ENCODE measurements at regions not wholly inside any gene's neighbourhood (a gene's known extent, or its start where the extent isn't known, plus 50 kb on each side); places are given as distances from the start of the nearest gene placed in this dataset.

- H3K4me3 ChIP-seq (ENCODE audit: insufficient read depth, low read depth, low read length): no peak overlapping the region
- H3K27ac ChIP-seq (ENCODE audit: insufficient read depth, low read depth, low read length, poor library complexity, severe bottlenecking): no peak overlapping the region
- H3K27me3 ChIP-seq (ENCODE audit: control insufficient read depth, insufficient read depth, low read length, poor library complexity, severe bottlenecking): no peaks in the 10 kb centered on the region
- H3K36me3 ChIP-seq (ENCODE audit: control insufficient read depth, insufficient read depth, low read length): no peaks in the 10 kb centered on the region
- 91% methylated on average over 19 of the region's 19 CpGs for WGBS, 2 experiments
- no peaks in the 10 kb centered on the region for H3K9me3 ChIP-seq (ENCODE audit: control insufficient read depth, low read length)
- H3K4me1 ChIP-seq (ENCODE audit: control insufficient read depth, insufficient read depth, low read length): no peaks in the 10 kb centered on the region
These were observed 52.6 kb upstream of the RUFY1 start for GRCh38 chr5:179497636-179498340.

- no peaks in the 10 kb centered on the region for H3K9me3 ChIP-seq (ENCODE audit: control insufficient read depth, low read length)
- no peaks in the 10 kb centered on the region for H3K27me3 ChIP-seq (ENCODE audit: control insufficient read depth, insufficient read depth, low read length, poor library complexity, severe bottlenecking)
- H3K27ac ChIP-seq (ENCODE audit: insufficient read depth, low read depth, low read length, poor library complexity, severe bottlenecking): no peak overlapping the region
- 80% methylated on average over 11 of the region's 11 CpGs for WGBS, 2 experiments
- H3K4me1 ChIP-seq (ENCODE audit: control insufficient read depth, insufficient read depth, low read length): no peaks in the 10 kb centered on the region
- no peaks in the 10 kb centered on the region for H3K36me3 ChIP-seq (ENCODE audit: control insufficient read depth, insufficient read depth, low read length)
- H3K4me3 ChIP-seq (ENCODE audit: insufficient read depth, low read depth, low read length): no peak overlapping the region
These were observed 54.4 kb upstream of the RUFY1 start for GRCh38 chr5:179495906-179496455.

- H3K27ac ChIP-seq (ENCODE audit: insufficient read depth, low read depth, low read length, poor library complexity, severe bottlenecking): no peak overlapping the region
- no peaks in the 10 kb centered on the region for H3K9me3 ChIP-seq (ENCODE audit: control insufficient read depth, low read length)
- H3K4me1 ChIP-seq (ENCODE audit: control insufficient read depth, insufficient read depth, low read length): no peaks in the 10 kb centered on the region
- H3K27me3 ChIP-seq (ENCODE audit: control insufficient read depth, insufficient read depth, low read length, poor library complexity, severe bottlenecking): no peaks in the 10 kb centered on the region
- WGBS, 2 experiments: 87 to 88% methylated on average over 11 to 12 of the region's 12 CpGs
- H3K4me3 ChIP-seq (ENCODE audit: insufficient read depth, low read depth, low read length): no peak overlapping the region
- H3K36me3 ChIP-seq (ENCODE audit: control insufficient read depth, insufficient read depth, low read length): no peaks in the 10 kb centered on the region
These were observed 55.4 kb upstream of the RUFY1 start for GRCh38 chr5:179494774-179495526.

- WGBS, 2 experiments: 91 to 96% methylated on average over 4 of the region's 4 CpGs
- H3K27ac ChIP-seq (ENCODE audit: insufficient read depth, low read depth, low read length, poor library complexity, severe bottlenecking): no peak overlapping the region
These were observed 61.4 kb upstream of the RUFY1 start for GRCh38 chr5:179488975-179489374.

GRCh38 chr5:179488491-179488890 is 61.9 kb upstream of the RUFY1 start:
- H3K4me3 ChIP-seq (ENCODE audit: insufficient read depth, low read depth, low read length): no peak overlapping the region
- no peaks in the 10 kb centered on the region for H3K9me3 ChIP-seq (ENCODE audit: control insufficient read depth, low read length)
- 91 to 92% methylated on average over 7 to 8 of the region's 8 CpGs for WGBS, 2 experiments
- no peak overlapping the region for H3K27ac ChIP-seq (ENCODE audit: insufficient read depth, low read depth, low read length, poor library complexity, severe bottlenecking)
- peaks cover 6% of the 10 kb centered on the region for H3K4me1 ChIP-seq (ENCODE audit: control insufficient read depth, insufficient read depth, low read length)
- H3K27me3 ChIP-seq (ENCODE audit: control insufficient read depth, insufficient read depth, low read length, poor library complexity, severe bottlenecking): no peaks in the 10 kb centered on the region
- no peaks in the 10 kb centered on the region for H3K36me3 ChIP-seq (ENCODE audit: control insufficient read depth, insufficient read depth, low read length)

More at GRCh38 chr5:179488975-179489374, 61.4 kb upstream of the RUFY1 start:
- peaks cover 6% of the 10 kb centered on the region for H3K4me1 ChIP-seq (ENCODE audit: control insufficient read depth, insufficient read depth, low read length)
- H3K36me3 ChIP-seq (ENCODE audit: control insufficient read depth, insufficient read depth, low read length): no peaks in the 10 kb centered on the region
- no peaks in the 10 kb centered on the region for H3K9me3 ChIP-seq (ENCODE audit: control insufficient read depth, low read length)
- no peaks in the 10 kb centered on the region for H3K27me3 ChIP-seq (ENCODE audit: control insufficient read depth, insufficient read depth, low read length, poor library complexity, severe bottlenecking)
- H3K4me3 ChIP-seq (ENCODE audit: insufficient read depth, low read depth, low read length): no peak overlapping the region

GRCh38 chr5:179487145-179487544 is 63.2 kb upstream of the RUFY1 start:
- 91 to 92% methylated on average over 8 of the region's 8 CpGs for WGBS, 2 experiments
- H3K4me3 ChIP-seq (ENCODE audit: insufficient read depth, low read depth, low read length): no peak overlapping the region
- no peaks in the 10 kb centered on the region for H3K9me3 ChIP-seq (ENCODE audit: control insufficient read depth, low read length)
- no peak overlapping the region for H3K27ac ChIP-seq (ENCODE audit: insufficient read depth, low read depth, low read length, poor library complexity, severe bottlenecking)
- no peaks in the 10 kb centered on the region for H3K36me3 ChIP-seq (ENCODE audit: control insufficient read depth, insufficient read depth, low read length)
- H3K27me3 ChIP-seq (ENCODE audit: control insufficient read depth, insufficient read depth, low read length, poor library complexity, severe bottlenecking): no peaks in the 10 kb centered on the region
- peaks cover 6% of the 10 kb centered on the region for H3K4me1 ChIP-seq (ENCODE audit: control insufficient read depth, insufficient read depth, low read length)

GRCh38 chr5:179486596-179487051 is 63.7 kb upstream of the RUFY1 start:
- Histone ChIP-seq H3K36me3 (ENCODE audit: control insufficient read depth, insufficient read depth, low read length) (no peaks in the 10 kb centered on the region), H3K4me1 (ENCODE audit: control insufficient read depth, insufficient read depth, low read length) (peaks cover 6% of the 10 kb centered on the region), H3K27me3 (ENCODE audit: control insufficient read depth, insufficient read depth, low read length, poor library complexity, severe bottlenecking) (no peaks in the 10 kb centered on the region), H3K9me3 (ENCODE audit: control insufficient read depth, low read length) (no peaks in the 10 kb centered on the region), H3K4me3 (ENCODE audit: insufficient read depth, low read depth, low read length) (no peak overlapping the region), H3K27ac (ENCODE audit: insufficient read depth, low read depth, low read length, poor library complexity, severe bottlenecking) (no peak overlapping the region)
- 92 to 93% methylated on average over 16 of the region's 16 CpGs for WGBS, 2 experiments

- H3K4me3 ChIP-seq (ENCODE audit: insufficient read depth, low read depth, low read length): no peak overlapping the region
These were observed 64.3 kb upstream of the RUFY1 start for GRCh38 chr5:179485845-179486575.

GRCh38 chr5:179484761-179485160 is 65.6 kb upstream of the RUFY1 start:
- peaks cover 6% of the 10 kb centered on the region for H3K4me1 ChIP-seq (ENCODE audit: control insufficient read depth, insufficient read depth, low read length)
- 92 to 93% methylated on average over 7 of the region's 7 CpGs for WGBS, 2 experiments
- no peak overlapping the region for H3K27ac ChIP-seq (ENCODE audit: insufficient read depth, low read depth, low read length, poor library complexity, severe bottlenecking)
- no peaks in the 10 kb centered on the region for H3K9me3 ChIP-seq (ENCODE audit: control insufficient read depth, low read length)
- no peaks in the 10 kb centered on the region for H3K36me3 ChIP-seq (ENCODE audit: control insufficient read depth, insufficient read depth, low read length)
- no peaks in the 10 kb centered on the region for H3K27me3 ChIP-seq (ENCODE audit: control insufficient read depth, insufficient read depth, low read length, poor library complexity, severe bottlenecking)
- H3K4me3 ChIP-seq (ENCODE audit: insufficient read depth, low read depth, low read length): no peak overlapping the region

More at GRCh38 chr5:179485845-179486575, 64.3 kb upstream of the RUFY1 start:
- Histone ChIP-seq H3K4me1 (ENCODE audit: control insufficient read depth, insufficient read depth, low read length) (peaks cover 6% of the 10 kb centered on the region), H3K9me3 (ENCODE audit: control insufficient read depth, low read length) (no peaks in the 10 kb centered on the region), H3K27me3 (ENCODE audit: control insufficient read depth, insufficient read depth, low read length, poor library complexity, severe bottlenecking) (no peaks in the 10 kb centered on the region), H3K27ac (ENCODE audit: insufficient read depth, low read depth, low read length, poor library complexity, severe bottlenecking) (no peak overlapping the region), H3K36me3 (ENCODE audit: control insufficient read depth, insufficient read depth, low read length) (no peaks in the 10 kb centered on the region)
- WGBS, 2 experiments: 88 to 91% methylated on average over 13 of the region's 13 CpGs

GRCh38 chr5:179484201-179484600 is 66.2 kb upstream of the RUFY1 start:
- Histone ChIP-seq H3K36me3 (ENCODE audit: control insufficient read depth, insufficient read depth, low read length) (no peaks in the 10 kb centered on the region), H3K27me3 (ENCODE audit: control insufficient read depth, insufficient read depth, low read length, poor library complexity, severe bottlenecking) (no peaks in the 10 kb centered on the region), H3K4me1 (ENCODE audit: control insufficient read depth, insufficient read depth, low read length) (peaks cover 6% of the 10 kb centered on the region), H3K27ac (ENCODE audit: insufficient read depth, low read depth, low read length, poor library complexity, severe bottlenecking) (no peak overlapping the region), H3K9me3 (ENCODE audit: control insufficient read depth, low read length) (no peaks in the 10 kb centered on the region), H3K4me3 (ENCODE audit: insufficient read depth, low read depth, low read length) (no peak overlapping the region)
- 81 to 84% methylated on average over 6 of the region's 6 CpGs for WGBS, 2 experiments
